K562 (cell line): ENCODE measurements at regions not wholly inside any gene's neighbourhood (a gene's known extent, or its start where the extent isn't known, plus 50 kb on each side); places are given as distances from the start of the nearest gene placed in this dataset.

Experiments
- ATAC-seq: fragments of 200-7000 bp; cut with Tn5 transposase; 3 replicates; pipeline ENCODE4 v1.9.1; 2020; ENCODE audit warnings: moderate library complexity
- BruUV-seq: library from RNA; stranded (reverse); fragments of 400-500 nt; replicated peaks from 2 replicates; lab custom pipeline; 2021; lab: Mats Ljungman, UMichigan
- CTCF ChIA-PET: fragments of 300-600 bp; formaldehyde crosslinking; extraction: SDS; loops from one replicate; lab custom pipeline; 2021; ENCODE audit warnings: low intra/inter-chr PET ratio; lab: Yijun Ruan, JAX
- POLR2A ChIA-PET: fragments of 300-600, 350-650 bp; sonication (Branson Sonifier 250); formaldehyde crosslinking; extraction: SDS; loops from one replicate; lab custom pipeline; 2021; ENCODE audit warnings: antibody characterized with exemption, inconsistent platforms; lab: Yijun Ruan, JAX
- DNase-seq, 4 experiments: peaks; one replicate each; pipeline versions ENCODE4 v3.0.0 to v3.0.0-alpha.2; 2011 to 2018; ENCODE audit warnings: low spot score in 3 of 4, mixed read lengths in 3 of 4; ENCODE audit errors: extremely low read depth in 1 of 4
- FAIRE-seq: peaks from 2 replicates; lab custom pipeline; 2011; peaks lifted over from hg19 to GRCh38; lab: Jason Lieb, UNC
- H2AFZ ChIP-seq: 2 replicates; pipeline ENCODE4 v1.6.0; 2011; ENCODE audit warnings: low read depth, low read length, control low read depth, inconsistent platforms
- H3K27ac ChIP-seq: fragments of 200-600 bp; 3 replicates; pipeline ENCODE4 v1.8.0; 2011; ENCODE audit warnings: low read depth, mild to moderate bottlenecking, control low read depth, inconsistent platforms, low read length, moderate library complexity, mixed read lengths; ENCODE audit errors: extremely low read depth
- H3K27me3 ChIP-seq, 2 experiments: fragments of 300-600 bp in 1 of 2; 2 replicates in 1 of 2; 3 replicates in 1 of 2; pipeline versions ENCODE4 v1.6.0 to v1.8.0; 2011; ENCODE audit warnings: inconsistent platforms in 2 of 2, low read length in 2 of 2, mild to moderate bottlenecking in 1 of 2, mixed read lengths in 1 of 2, moderate library complexity in 1 of 2; ENCODE audit not compliant: control insufficient read depth in 2 of 2, insufficient read depth in 2 of 2
- H3K36me3 ChIP-seq: fragments of 300-600 bp; 3 replicates; pipeline ENCODE4 v1.8.0; 2011; ENCODE audit warnings: mild to moderate bottlenecking, low read length, inconsistent platforms; ENCODE audit not compliant: control insufficient read depth, insufficient read depth
- H3K4me1 ChIP-seq, 2 experiments: fragments of 200-600 bp in 1 of 2; replicated peaks in 1 of 2; 2 replicates in 1 of 2; 3 replicates in 1 of 2; pipeline versions ENCODE4 v1.5.1 to v1.8.0; 2011; ENCODE audit warnings: inconsistent platforms in 2 of 2, low read length in 2 of 2, mild to moderate bottlenecking in 1 of 2, mixed read lengths in 1 of 2, moderate library complexity in 1 of 2; ENCODE audit not compliant: control insufficient read depth in 2 of 2, insufficient read depth in 2 of 2
- H3K4me2 ChIP-seq: 2 replicates; pipeline ENCODE4 v1.6.1; 2011; ENCODE audit warnings: low read length, control low read depth, inconsistent platforms, mixed read lengths; ENCODE audit not compliant: insufficient read depth
- H3K4me3 ChIP-seq: fragments of 200-600 bp; sonication (generic), shearing (Covaris generic); 2 replicates; pipeline ENCODE4 v1.5.1; 2016; ENCODE audit warnings: control low read depth, inconsistent platforms
- H3K79me2 ChIP-seq: fragments of 200-600 bp; 3 replicates; pipeline ENCODE4 v1.8.0; 2011; ENCODE audit warnings: low read length, inconsistent platforms; ENCODE audit not compliant: control insufficient read depth, insufficient read depth
- H3K9ac ChIP-seq, 2 experiments: 2 replicates each; pipeline versions ENCODE4 v1.6.0 to v1.6.1; 2011; ENCODE audit warnings: low read depth in 2 of 2, low read length in 2 of 2, control low read depth in 1 of 2, inconsistent platforms in 1 of 2, mild to moderate bottlenecking in 1 of 2, mixed read lengths in 1 of 2; ENCODE audit not compliant: insufficient read depth in 1 of 2
- H3K9me1 ChIP-seq: one replicate; pipeline ENCODE4 v1.6.0; 2011; ENCODE audit warnings: inconsistent platforms, mild to moderate bottlenecking, low read length, moderate library complexity; ENCODE audit not compliant: control insufficient read depth, insufficient read depth
- H3K9me3 ChIP-seq: replicated peaks from 2 replicates; pipeline ENCODE4 v1.5.1; 2011; ENCODE audit warnings: low read depth, low read length, inconsistent platforms; ENCODE audit not compliant: control insufficient read depth, insufficient read depth
- H4K20me1 ChIP-seq: replicated peaks from 2 replicates; pipeline ENCODE4 v1.6.1; 2011; ENCODE audit warnings: low read length, inconsistent platforms, mixed read lengths; ENCODE audit not compliant: control insufficient read depth, insufficient read depth
- AFF1 ChIP-seq, 2 experiments: fragments of 450-650 bp; IDR thresholded peaks; 2 replicates each; pipeline ENCODE4 v1.6.1; 2018; ENCODE audit warnings: mild to moderate bottlenecking in 2 of 2, low read depth in 1 of 2; ENCODE audit not compliant: partially characterized antibody in 2 of 2
- DIDO1 ChIP-seq: fragments of 450-650 bp; IDR thresholded peaks from 2 replicates; pipeline ENCODE4 v1.6.1; 2016; ENCODE audit warnings: low read depth, missing biosample characterization, missing genetic modification characterization
- DMBX1 ChIP-seq: fragments of 250-450 bp; sonication (Bioruptor Pico); IDR thresholded peaks from 2 replicates; pipeline ENCODE4 v1.8.0; 2022; ENCODE audit warnings: inconsistent platforms, mild to moderate bottlenecking, moderate library complexity, borderline replicate concordance
- GATA2 ChIP-seq: sonication (generic); formaldehyde crosslinking; IDR thresholded peaks from 2 replicates; pipeline ENCODE4 v1.4.0; 2020; ENCODE audit warnings: mild to moderate bottlenecking, missing genetic modification reagents
- KAT8 ChIP-seq: fragments of 450-650 bp; IDR thresholded peaks from 2 replicates; pipeline ENCODE4 v1.6.1; 2016; ENCODE audit warnings: low read depth, mild to moderate bottlenecking
- KDM2B ChIP-seq: fragments of 250-450 bp; sonication (Bioruptor Pico); IDR thresholded peaks from 2 replicates; pipeline ENCODE4 v1.8.0; 2021; ENCODE audit warnings: mild to moderate bottlenecking, moderate library complexity
- KLF6 ChIP-seq: fragments of 250-450 bp; sonication (Bioruptor Pico); IDR thresholded peaks from 2 replicates; pipeline ENCODE4 v1.4.0; 2020; ENCODE audit warnings: mild to moderate bottlenecking, moderate library complexity, borderline replicate concordance
- MAX ChIP-seq: sonication (generic); formaldehyde crosslinking; IDR thresholded peaks from 2 replicates; pipeline ENCODE4 v1.9.0; 2022; ENCODE audit warnings: mild to moderate bottlenecking, missing genetic modification reagents
- MLX ChIP-seq, 2 experiments: fragments of 450-650 bp in 1 of 2; sonication (generic) in 1 of 2; formaldehyde crosslinking; conservative IDR thresholded peaks; 2 replicates each; pipeline versions ENCODE4 v1.4.0 to v1.8.1; 2020 to 2022; ENCODE audit warnings: mild to moderate bottlenecking in 1 of 2, missing genetic modification reagents in 1 of 2
- MXI1 ChIP-seq: IDR thresholded peaks from 2 replicates; pipeline ENCODE4 v1.6.1; 2011; ENCODE audit warnings: low read depth, mild to moderate bottlenecking, improper control_type of control experiment, low read length
- NELFE ChIP-seq: IDR thresholded peaks from 2 replicates; pipeline ENCODE4 v1.6.1; 2011; ENCODE audit warnings: mild to moderate bottlenecking; ENCODE audit not compliant: insufficient read depth, insufficient read length
- SMAD1 ChIP-seq: fragments of 150-350 bp; IDR thresholded peaks from 2 replicates; pipeline ENCODE4 v1.6.1; 2014; ENCODE audit warnings: low read length, low read depth; ENCODE audit not compliant: partially characterized antibody
- TAF15 ChIP-seq: fragments of 200-400 bp; formaldehyde crosslinking; IDR thresholded peaks from 2 replicates; pipeline ENCODE4 v1.6.1; 2017; ENCODE audit warnings: mild to moderate bottlenecking, low read depth, low read length, moderate library complexity
- TBP ChIP-seq: optimal IDR thresholded peaks from 2 replicates; pipeline ENCODE3; 2011; ENCODE audit warnings: low read depth, low read length, improper control_type of control experiment
- TRIM28 ChIP-seq: fragments of 450-650 bp; IDR thresholded peaks from 2 replicates; pipeline ENCODE4 v1.6.1; 2017
- XRCC4 ChIP-seq: IDR thresholded peaks from one replicate; pipeline ENCODE4 v1.6.1; 2011; ENCODE audit not compliant: insufficient read depth, insufficient read length; ENCODE audit errors: extremely low read depth
- ZC3H4 ChIP-seq: sonication (generic); formaldehyde crosslinking; IDR thresholded peaks from 2 replicates; pipeline ENCODE4 v1.9.0; 2021; ENCODE audit warnings: missing genetic modification reagents, borderline replicate concordance
- ZNF140 ChIP-seq: fragments of 250-450 bp; sonication (Bioruptor Pico); IDR thresholded peaks from 2 replicates; pipeline ENCODE4 v1.8.0; 2021; ENCODE audit warnings: moderate library complexity, mild to moderate bottlenecking, inconsistent platforms
- ZNF830 ChIP-seq: fragments of 250-450 bp; sonication (Bioruptor Pico); IDR thresholded peaks from 2 replicates; pipeline ENCODE4 v1.5.0; 2021; ENCODE audit warnings: mild to moderate bottlenecking
- WGBS: fragments of 100-300 bp; shearing (Covaris generic); methylation state at CpG from one replicate; pipeline ENCODE4 v1.1.6; 2016; ENCODE audit warnings: low coverage, mixed read lengths; ENCODE audit not compliant: insufficient coverage; ENCODE audit errors: missing lambda C conversion rate; 5-methylcytosine and 5-hydroxymethylcytosine counted together
- in situ Hi-C: fragments of 300-500 bp; cut with MboI; formaldehyde crosslinking; loops from 4 replicates; pipeline ENCODE4 v1.15.0; 2018; ENCODE audit warnings: inconsistent platforms, mixed read lengths
- intact Hi-C: fragments of 100-400 bp; cut with micrococcal nuclease; formaldehyde crosslinking; loops from 2 replicates; pipeline ENCODE4 v1.14.2; 2022

GRCh38 chr2:750628-751027 lies 73.4 kb upstream of the TMEM18 start:
- TF ChIP-seq KAT8 (no peak), DMBX1 (no peak), AFF1 (IDR thresholded peaks at IDR 0.05; ENCODE audit: low read depth in 1 of 2, partially characterized antibody in 2 of 2) (no peak), DIDO1 (tag) (no peak), TRIM28 (no peak), MLX (CRISPR knock-in tag; conservative IDR thresholded peaks at IDR 0.05) (no peak), TBP (no peak), KDM2B (CRISPR knock-in tag) (no peak), ZNF140 (no peak), XRCC4 (no peak), TAF15 (no peak), ZC3H4 (CRISPR knock-in tag) (no peak), MXI1 (no peak), MAX (CRISPR knock-in tag) (no peak), NELFE (no peak), KLF6 (no peak), ZNF830 (CRISPR knock-in tag) (no peak), SMAD1 (no peak), GATA2 (CRISPR knock-in tag) (no peak)
- H3K27me3 ChIP-seq: peaks cover 20 to 56% of the 10 kb centered on the region in 2 experiments; a peak in 4 of 5 replicates
- H3K9me1 ChIP-seq: peaks cover 3% of the 10 kb centered on the region
- no peak overlapping the region for H3K27ac ChIP-seq
- FAIRE-seq (no peak), DNase-seq (no peak), ATAC-seq (no peak)
- H3K4me1 ChIP-seq: no peaks in the 10 kb centered on the region
- no peaks in the 10 kb centered on the region for H3K36me3 ChIP-seq
- in situ Hi-C loops: no loop called here
- H3K4me2 ChIP-seq: no peak overlapping the region
- 0% methylated on average over 5 of the region's 5 CpGs for WGBS
- no TSS peak for BruUV-seq
- H3K9me3 ChIP-seq: no peaks in the 10 kb centered on the region
- POLR2A ChIA-PET: no interaction called here
- intact Hi-C loops: no loop called here
- CTCF ChIA-PET: no interaction called here
- no peaks in the 10 kb centered on the region for H3K79me2 ChIP-seq
- H4K20me1 ChIP-seq: no peaks in the 10 kb centered on the region
- no peak overlapping the region for H2AFZ ChIP-seq
- H3K4me3 ChIP-seq: no peak overlapping the region
- H3K9ac ChIP-seq: no peak overlapping the region
